Epithelial cell of proximal tubule (primary cell): ENCODE measurements at regions not wholly inside any gene's neighbourhood (a gene's known extent, or its start where the extent isn't known, plus 50 kb on each side); places are given as distances from the start of the nearest gene placed in this dataset.

Experiments
- DNase-seq: peaks from one replicate; pipeline ENCODE4 v3.0.0-alpha.2; 2011; ENCODE audit warnings: low read depth
- H3K4me3 ChIP-seq: 2 replicates; pipeline ENCODE4 v1.5.1; 2011; ENCODE audit warnings: low read depth, mild to moderate bottlenecking, low read length
- TF ChIP-seq, protein P1 (sequence below): conservative IDR thresholded peaks from 2 replicates; pipeline ENCODE4 v1.5.1; 2012; ENCODE audit warnings: low read depth, mild to moderate bottlenecking, low read length

DNA sequence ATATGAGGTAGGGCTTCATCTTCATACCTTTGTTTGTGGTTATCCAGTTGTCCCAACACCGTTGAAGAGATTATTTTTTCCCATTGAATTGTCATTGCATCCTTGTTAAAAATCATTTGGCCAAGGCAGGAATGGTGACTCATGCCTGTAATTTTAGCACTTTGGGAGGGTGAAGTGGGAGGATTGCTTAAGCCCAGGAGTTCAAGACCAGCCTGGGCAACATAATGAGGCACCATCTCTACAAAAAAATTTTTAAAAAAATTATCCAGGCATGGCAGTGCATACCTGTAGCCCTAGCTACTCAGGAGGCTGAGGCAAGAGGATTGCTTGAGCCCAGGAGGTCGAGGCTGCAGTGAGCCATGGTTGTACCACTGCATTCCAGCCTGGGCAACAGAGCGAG is 223.9 kb downstream of the TANC2 start:
- TF ChIP-seq, protein P1, sequence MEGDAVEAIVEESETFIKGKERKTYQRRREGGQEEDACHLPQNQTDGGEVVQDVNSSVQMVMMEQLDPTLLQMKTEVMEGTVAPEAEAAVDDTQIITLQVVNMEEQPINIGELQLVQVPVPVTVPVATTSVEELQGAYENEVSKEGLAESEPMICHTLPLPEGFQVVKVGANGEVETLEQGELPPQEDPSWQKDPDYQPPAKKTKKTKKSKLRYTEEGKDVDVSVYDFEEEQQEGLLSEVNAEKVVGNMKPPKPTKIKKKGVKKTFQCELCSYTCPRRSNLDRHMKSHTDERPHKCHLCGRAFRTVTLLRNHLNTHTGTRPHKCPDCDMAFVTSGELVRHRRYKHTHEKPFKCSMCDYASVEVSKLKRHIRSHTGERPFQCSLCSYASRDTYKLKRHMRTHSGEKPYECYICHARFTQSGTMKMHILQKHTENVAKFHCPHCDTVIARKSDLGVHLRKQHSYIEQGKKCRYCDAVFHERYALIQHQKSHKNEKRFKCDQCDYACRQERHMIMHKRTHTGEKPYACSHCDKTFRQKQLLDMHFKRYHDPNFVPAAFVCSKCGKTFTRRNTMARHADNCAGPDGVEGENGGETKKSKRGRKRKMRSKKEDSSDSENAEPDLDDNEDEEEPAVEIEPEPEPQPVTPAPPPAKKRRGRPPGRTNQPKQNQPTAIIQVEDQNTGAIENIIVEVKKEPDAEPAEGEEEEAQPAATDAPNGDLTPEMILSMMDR = no peak
- DNase-seq = no peak
- H3K4me3 ChIP-seq = no peak overlapping the region

- H3K4me3 ChIP-seq = no peak overlapping the region
- no peak for DNase-seq
- TF ChIP-seq, protein P1 = no peak
Observed at GRCh38 chr17:63190821-63191370, 224.9 kb downstream of the TANC2 start.

GRCh38 chr17:63191610-63192009 is 225.6 kb downstream of the TANC2 start:
- no peak for DNase-seq
- no peak overlapping the region for H3K4me3 ChIP-seq
- TF ChIP-seq, protein P1 = no peak

DNA sequence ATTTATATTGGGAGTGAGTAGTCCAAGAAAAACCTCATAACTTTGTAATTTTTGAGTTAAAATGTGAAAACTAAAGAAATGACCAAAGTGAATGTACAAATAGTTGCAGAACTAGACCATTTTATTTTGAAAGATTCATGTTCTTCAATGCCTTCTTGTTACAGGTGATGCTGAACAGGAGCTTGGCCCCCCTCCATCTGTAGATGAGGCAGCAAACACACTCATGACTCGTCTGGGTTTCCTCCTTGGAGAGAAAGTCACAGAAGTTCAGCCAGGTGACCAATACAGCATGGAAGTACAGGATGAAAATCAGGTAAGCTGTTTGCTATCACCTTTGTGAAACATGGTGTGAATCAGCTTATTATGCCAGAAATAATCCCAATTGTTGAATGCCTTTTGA is 227.8 kb downstream of the TANC2 start:
- H3K4me3 ChIP-seq = no peak overlapping the region
- TF ChIP-seq, protein P1 = no peak
- DNase-seq = no peak

DNA sequence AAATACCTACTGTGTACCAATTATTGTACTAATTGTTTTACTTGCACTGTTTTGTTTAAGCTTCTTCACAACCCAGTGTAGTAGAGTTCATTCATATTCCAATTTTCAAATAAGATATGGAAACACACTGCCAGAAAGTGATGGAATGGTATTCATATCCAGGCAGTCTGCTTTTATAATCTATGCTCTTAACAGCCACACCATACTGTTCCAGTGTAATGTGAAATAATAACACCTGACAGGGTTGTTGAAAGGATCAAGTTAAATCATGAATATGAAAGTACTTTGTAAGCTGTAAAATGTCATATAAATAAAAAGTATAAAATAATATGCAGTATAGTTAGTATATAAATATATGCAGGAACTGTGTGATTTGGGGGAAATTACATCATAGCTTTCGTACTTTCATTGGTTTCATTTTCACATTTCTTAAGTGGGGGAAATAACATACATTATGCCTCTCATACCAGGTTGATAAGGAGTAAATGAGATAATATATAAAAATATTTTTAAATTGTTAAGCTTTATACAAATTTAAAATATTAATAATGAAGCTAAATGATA is 230.8 kb downstream of the TANC2 start:
- no peak for DNase-seq
- TF ChIP-seq, protein P1 = no peak

DNA sequence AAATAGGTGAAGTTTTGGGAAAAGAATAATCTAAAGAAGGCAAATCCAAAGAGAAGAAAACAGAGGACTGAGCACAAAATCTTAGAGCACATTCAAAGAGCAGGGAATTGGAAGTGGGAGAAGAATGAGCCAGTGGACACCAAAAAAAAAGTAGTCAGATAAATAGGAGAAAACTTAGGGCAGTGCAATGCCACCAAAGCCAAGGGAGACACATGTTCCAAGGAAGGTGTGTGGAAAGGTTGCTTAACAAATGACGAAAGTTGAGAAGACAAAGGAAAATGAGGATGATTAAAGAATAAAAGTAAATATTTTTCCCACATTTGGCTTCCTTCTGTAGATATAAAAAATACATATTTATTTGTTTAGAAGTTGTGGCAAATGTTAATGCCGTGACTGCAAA is 237.6 kb downstream of the TANC2 start:
- TF ChIP-seq, protein P1 = no peak
- DNase-seq = no peak
- no peak overlapping the region for H3K4me3 ChIP-seq

More for the DNA sequence above, 230.8 kb downstream of the TANC2 start:
- no peak overlapping the region for H3K4me3 ChIP-seq

DNA sequence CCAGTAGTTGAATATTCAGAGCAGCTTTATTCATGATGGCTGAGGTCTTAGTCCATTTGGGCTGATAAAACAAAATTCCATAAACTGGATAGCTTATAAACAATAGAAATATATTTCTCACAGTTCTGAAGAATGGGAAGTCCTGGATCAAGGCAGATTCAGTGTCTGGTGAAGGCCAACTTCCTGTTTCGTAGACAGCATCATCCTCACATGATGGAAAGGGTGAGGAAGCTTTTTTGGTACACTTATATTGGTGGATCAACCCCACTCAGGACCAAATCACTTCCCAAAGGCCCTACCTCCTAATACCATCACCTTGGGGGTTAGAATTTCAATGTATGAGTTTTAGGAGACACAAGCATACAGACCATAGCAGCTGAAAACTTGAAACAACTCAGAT is 224.2 kb downstream of the CYB561 start:
- TF ChIP-seq, protein P1 = no peak
- no peak overlapping the region for H3K4me3 ChIP-seq
- DNase-seq = no peak
